RPMI7951 (cell line): ENCODE measurements at regions not wholly inside any gene's neighbourhood (a gene's known extent, or its start where the extent isn't known, plus 50 kb on each side); places are given as distances from the start of the nearest gene placed in this dataset.
A peak's percentile ranks its signal among the peaks of the same experiment; 100 is the strongest.

Experiments
- DNase-seq: peaks from one replicate; pipeline ENCODE4 v3.0.0-alpha.2; 2012; ENCODE audit warnings: low read depth

DNA sequence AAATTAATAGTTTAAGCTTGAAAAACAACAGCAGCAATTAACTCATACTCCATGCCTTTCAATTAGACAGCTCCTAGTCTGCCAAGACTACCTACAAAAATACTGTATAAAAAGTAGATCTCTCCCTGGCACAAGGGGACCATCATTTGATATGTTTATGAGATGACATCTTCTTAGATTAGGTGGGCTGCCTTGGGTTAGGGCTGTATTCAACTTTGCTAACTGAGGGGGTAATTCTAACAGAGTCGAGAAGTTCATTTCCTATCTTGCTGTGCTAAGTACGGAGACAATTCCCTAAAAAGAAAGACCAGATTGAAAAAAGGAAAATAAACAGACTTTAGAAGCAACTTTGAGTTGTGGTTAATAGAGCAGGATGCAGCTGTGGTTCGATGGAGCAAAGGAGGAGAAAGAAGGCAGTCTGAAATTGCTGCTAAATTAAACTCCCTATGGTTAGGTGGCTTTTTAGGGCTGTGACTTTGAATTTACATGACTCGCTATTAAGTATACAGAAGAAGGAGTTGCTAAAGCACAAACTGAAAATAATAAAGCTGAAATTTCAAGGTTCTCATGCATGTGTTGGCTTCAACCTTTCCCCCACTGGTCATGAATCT lies 75.4 kb downstream of the CDC7 start:
- no peak for DNase-seq

DNA sequence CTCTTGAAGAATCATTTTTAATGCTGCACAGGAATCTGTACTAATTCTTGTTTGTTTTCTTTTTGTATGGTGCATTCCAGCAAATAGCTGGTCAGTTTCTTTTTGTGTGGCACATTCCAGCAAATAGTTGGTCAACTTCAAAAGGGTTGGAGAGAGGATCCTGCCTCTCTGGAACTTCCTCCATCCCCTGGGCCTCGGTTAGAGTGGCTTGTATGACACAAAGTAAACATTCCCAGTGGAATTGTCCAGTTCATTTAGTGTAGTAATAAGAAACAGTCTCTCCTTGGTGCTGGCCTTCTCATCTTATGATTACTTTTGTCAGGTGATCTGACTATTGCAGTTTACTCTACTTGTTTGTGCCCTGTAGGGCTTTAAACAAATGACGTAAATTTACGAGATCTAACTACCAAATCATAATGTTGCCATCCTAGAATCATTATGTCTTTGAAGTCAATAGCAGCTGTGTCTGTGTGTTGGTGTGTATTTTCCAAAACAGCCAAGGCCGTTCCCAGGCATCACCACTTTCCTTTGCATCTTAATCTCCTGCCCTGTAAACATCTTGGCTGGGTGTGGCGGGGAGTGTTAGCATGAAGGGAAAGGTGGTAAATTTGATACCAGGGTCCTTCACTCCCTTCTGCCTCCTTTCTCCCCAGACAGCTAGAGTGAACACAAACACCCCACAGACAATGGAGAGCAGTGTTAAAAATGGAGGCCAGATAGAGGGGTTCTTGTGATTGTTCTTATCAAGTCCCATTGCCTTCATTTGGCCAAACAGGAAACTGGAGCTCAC lies 77.9 kb downstream of the CDC7 start:
- no peak for DNase-seq

DNA sequence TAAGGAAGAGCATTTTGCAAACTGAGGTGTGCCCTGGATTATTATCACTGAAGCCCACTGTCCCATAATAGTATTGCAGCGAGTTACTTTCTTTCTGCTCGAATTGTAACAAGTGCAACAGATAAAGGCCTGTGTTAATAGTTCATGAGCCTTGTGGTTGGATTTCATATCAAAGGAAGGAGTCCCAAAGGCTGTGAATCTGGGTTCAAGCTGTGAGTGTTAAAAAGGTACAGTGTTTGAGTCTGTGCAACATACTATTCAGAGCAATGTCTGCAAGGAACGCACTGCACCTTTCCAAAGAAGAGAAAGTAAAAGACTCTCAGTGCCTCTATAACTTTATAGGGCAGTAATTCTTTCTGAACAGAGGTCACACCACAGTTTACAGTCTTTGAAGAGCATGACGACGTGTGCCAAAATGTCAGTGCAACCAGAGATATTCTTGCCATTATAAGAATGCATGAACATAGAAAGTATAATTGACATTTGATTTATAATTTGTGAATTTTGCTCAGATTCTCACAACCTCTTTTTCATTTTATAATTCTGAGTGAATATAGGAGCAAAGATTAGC lies 79.1 kb downstream of the CDC7 start:
- DNase-seq, result no peak

DNA sequence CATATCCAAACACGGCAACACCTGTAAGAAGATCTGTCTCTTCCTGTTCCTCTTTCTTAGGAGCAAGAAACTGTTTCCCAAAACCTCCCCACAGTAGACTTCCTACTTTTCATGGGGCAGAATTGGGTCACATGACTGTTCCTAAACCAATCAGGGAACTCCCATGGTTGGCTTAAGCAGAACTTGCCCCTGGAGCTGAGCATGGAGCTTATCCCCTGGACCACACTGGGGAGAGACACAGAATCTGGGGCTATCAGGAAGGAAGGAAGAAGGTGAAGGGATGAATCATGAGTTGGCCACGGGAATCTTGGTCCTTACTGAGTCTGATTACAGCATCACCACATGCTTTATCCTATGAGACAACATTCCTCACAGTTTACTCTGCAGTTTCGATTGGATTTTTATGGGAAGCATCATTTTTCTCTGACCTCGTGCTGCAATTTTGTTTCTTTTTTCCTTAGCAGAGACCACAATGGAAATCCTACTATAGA lies 81.8 kb downstream of the CDC7 start:
- peak; percentile 76 for DNase-seq

DNA sequence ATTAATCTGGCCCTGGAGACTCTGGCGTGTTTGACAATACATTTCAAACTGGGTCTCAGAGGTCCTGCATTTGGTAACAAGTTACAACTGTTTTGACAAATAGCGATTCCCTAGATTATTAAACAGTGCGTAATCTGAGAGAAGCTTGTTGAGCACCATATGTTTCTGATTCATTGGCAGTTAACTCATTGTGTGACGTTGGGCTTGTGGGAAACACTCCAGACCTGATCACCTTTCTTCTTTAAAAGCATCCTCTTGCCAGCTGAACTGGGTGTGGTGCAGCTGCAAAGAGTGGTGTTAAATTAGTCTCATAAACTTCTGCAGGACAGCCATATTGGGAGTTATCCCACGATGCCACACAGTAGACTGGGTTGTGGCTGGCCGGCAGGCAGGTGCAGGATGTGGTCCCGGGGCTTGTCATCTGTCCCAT lies 82.7 kb downstream of the CDC7 start:
- DNase-seq, result peak; percentile 64

DNA sequence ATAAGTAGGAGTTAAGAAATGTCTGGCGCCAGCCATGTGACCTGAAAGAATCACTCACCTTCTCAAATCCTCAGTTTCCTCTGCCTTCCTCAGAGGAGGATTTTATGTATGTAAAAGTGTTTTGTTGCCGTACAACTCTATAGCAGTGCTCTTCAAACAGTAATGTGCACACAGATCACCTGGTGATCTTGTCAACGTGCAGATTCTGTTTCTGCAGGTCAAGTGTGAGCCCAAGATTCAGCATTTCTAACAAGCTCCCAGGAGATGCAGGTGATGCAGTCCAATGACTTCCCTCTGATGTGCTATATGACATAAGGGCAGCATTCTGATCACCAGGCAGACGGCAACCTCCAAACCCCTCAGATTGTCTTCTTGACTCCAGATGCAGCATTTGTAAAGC lies 83.7 kb downstream of the CDC7 start:
- DNase-seq, result no peak

DNA sequence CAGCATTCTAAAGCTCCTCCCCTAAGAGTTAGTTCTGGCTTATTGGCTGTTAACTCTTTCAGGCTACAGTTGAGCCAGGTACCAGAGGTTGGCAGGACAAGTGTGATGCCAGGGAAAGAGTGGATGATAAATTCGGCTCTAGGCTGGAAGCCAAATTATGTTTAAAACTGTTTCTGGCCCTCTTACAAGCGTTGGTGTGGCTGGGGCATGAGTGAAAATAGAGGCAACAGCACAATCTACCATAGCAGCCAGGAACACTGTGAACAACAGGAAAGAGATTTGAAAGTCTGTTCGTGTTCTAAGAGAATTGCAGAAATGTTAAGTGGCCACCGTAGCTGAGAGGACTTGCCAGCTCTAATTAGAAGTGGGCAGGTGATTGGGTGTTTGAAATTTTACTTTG lies 84.2 kb downstream of the CDC7 start:
- DNase-seq, result no peak

DNA sequence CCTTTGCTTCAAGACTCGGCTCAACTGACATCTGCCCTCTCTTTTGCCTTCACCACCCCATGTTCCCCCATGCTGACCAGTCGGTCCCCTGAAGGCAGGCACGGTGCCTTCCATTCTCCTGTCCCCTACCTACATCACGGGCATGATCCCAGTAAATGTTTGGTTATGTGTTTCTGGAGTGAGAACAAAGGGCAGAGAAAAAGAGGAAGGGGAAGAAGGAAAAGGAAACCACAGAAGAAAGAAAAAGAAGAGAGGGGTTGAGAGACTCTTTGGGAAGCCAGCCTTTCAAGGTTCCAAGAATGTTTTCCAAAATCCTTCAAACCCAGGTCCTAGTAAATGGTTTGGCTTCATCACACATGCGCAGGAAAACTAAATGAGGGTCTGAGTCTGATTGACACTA lies 84.9 kb downstream of the CDC7 start:
- DNase-seq, result no peak

DNA sequence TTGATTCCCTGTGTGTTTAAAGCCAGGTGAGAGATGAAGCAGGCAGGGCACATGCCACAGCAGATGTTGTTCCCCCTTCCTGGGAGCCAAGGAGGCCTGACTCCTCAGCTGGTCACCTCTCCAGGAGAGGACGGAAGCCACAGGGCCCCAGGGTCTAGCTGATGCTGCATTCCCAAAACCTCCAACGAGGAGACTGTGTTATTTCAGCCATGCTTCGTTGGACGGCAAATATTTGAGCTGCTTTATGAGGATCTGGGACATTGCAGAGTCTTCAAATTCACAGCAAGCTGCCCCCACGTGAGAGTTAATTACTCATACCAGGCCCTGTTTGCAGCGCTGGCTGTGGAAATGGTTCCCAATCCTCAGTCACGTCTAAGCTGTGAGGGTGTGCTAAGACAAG lies 85.3 kb downstream of the CDC7 start:
- no peak for DNase-seq

DNA sequence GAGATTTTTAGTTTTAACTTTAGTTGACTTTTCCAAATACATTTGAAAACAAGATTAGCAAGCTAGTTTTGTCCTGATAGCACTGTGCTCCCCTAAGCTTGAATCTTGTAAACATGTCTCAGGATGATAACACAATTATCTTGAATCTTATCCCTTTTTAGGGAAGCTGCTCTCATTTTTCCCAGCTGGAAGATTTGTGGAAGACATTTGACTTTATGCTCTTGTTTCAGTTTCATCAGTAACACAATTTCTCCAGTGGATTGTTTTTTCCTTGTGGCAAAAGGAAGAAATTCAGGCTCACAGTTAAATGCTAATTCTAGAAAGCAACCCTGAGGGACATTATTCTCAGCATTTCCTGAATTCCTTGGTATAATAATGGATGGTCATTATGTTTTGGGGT lies 88.8 kb downstream of the CDC7 start:
- no peak for DNase-seq

DNA sequence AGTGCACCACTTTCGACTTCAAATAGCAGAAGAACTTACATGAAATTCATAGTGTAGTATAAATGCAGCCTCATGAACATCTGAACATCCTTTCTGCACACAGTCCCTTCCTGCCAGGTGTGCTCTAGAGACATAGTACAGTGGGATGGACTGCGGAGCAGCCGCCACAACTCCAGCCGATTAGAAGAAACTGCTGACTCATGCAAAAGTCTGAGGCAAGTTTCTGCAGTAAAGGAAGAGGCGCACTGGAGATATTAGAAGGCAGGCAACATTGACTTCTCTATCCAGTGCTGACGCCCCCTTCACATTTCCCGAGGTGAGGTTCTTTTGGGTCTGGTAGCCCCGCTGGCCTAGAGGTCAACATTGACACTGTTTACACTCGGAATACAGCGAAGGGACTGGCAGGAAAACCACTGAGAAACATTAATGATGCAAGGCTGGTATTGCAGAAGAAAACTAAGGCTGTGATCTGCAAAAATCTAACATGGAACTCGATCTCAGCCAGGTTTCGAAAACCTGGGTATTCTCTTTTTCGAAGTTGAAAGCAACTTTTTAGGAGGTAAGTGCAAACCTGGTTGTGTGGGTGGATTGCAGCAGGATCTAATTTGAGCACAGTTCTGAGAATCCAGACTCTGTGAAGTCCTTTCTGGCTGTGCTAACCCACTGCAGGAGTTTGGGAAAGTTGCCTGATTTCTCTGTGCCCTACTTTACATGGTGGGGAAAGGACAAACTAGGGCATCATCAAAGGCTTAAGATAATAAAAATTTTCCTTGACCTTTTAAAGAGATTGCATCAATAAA lies 90.7 kb downstream of the CDC7 start:
- DNase-seq, result no peak

DNA sequence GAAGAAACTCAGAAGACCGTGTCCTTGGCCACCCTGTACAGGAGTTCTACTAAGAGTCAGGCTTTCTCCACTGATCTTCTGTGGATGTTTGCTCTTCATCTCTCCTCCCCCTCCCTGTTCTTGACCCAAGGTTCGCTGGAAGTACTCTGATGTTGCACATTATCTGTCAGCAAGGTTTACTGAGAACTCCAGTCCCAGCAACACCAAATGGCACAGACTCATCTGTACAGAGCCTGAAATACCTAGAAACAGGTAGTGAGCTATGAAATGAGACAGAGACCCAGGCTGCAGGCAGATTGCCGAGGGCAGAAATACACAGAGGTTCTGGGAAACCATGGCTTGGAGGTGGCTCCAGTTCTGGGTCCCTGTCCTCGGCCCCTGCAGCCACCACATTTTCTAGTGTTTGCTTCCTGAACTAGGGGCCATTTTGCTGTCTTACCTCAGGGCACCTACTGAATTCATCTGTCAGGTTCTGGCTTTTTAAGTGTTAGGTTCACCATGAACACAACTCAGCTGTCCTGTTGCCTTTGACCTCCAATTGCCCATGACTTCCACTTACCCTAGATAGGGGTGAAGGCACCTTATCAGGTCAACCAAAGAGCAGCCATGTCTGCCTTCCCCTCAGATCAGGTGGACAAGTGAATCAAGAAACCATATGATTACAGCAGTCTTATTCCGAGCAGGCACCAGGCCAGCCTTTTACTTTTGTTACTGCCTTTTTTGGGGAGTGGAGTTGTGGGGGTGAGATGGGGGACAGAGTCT lies 92.2 kb downstream of the CDC7 start:
- DNase-seq, result no peak

DNA sequence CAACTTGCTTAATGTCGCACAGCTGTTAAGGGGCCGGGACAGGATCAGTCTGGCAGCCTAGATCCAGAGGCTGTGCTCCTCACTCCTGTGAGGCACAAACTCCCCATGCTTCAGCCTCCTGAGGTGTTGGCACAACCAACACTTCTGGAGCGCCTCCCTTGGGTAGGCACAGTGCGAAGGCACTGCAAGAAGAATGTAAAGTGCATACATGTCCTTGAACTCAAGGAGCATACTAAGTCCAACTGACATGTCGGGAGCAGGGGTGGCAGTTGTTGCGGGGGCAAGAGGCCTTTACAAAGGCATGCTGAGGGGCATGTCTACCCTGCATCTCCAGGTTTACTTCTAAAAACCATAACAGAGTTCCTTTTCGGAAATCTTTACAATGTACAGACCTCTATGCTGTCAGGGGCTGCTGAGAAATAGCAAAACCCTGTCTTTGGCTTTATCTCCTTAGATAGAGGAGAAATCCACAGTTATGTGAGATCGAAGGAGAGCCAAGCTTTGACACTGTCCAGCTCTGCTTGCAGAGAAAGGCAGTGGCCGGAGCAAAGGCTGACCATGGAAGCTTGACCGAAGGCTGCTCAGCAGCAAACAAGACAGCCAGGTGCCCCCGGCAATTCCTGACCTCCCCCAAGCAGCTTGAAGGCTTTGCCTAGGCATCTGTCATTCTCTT lies 93.9 kb downstream of the CDC7 start:
- no peak for DNase-seq

DNA sequence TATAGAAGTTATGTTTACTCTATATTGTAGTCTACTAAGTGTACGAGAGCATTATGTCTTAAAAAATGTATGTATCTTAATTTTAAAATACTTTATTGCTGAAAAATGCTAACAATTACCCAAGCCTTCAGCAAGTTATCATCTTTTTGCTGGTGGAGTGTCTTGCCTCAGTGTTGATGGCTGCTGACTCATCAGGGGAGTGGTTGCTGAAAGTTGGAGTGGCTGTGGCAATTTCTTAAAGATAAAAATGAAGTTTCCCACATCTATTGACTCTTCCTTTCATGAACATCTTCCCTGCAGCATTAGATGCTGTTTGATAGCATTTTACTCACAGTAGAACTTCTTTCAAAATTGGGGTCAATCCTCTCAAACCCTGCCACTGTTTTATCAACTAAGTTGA lies 95.8 kb downstream of the CDC7 start:
- DNase-seq, result peak; percentile 13

DNA sequence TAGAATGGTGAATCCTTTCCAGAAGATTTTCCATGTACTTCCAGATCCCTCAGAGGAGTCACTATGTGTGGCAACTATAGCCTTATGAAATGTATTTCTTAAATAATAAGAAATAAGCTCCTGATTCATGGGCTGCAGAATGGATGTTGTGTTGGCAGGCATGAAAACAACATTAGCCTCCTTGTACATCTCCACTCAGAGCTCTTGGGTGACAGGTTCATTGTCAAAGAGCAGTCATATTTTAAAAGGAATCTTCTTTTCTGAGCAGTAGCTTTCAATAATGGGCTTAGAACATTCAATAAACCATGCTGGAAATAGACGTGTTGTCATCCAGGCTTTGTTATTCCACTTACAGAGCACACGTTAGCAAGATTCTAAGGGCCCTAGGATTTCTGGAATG lies 96.6 kb downstream of the CDC7 start:
- no peak for DNase-seq

DNA sequence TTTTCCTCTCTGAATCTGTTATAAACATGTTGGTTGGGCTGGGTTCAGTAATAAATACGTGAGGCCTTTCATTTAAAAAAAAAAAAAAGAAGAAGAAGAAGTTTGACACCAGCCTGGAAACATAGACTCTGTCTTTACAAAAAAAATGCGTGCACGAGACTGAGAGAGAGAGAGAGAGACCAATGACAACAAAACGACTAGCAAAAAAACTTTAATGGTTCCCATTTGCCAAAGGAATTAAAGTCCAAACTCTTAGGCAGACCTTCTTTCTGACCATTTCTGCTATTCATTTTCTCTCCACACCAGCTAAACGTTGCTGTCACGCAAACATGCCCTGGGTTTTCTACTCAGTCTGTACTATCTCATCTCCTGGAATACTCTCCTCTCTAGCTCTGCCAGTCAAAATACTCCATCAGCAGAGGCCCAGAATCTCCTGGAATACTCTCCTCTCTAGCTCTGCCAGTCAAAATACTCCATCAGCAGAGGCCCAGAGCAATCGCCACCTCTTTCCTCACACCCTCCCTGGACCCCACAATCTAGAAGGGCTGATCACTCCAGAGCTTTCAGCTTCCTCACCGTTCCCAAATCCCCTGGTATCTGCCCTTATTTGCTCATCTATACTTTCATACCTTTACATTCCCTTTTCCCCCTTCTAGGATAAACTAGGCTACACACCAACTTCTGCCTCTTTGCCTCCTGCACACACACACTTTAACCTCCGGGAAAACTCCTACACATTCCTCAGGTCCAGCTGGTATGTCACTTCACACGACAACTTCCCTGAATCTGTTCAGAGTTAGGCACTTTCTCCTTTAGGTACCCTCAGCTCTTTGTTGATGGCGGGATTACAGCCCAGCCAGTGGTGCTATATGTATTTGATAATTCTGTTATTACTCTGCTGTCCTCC lies 100.0 kb downstream of the CDC7 start:
- DNase-seq, result no peak

DNA sequence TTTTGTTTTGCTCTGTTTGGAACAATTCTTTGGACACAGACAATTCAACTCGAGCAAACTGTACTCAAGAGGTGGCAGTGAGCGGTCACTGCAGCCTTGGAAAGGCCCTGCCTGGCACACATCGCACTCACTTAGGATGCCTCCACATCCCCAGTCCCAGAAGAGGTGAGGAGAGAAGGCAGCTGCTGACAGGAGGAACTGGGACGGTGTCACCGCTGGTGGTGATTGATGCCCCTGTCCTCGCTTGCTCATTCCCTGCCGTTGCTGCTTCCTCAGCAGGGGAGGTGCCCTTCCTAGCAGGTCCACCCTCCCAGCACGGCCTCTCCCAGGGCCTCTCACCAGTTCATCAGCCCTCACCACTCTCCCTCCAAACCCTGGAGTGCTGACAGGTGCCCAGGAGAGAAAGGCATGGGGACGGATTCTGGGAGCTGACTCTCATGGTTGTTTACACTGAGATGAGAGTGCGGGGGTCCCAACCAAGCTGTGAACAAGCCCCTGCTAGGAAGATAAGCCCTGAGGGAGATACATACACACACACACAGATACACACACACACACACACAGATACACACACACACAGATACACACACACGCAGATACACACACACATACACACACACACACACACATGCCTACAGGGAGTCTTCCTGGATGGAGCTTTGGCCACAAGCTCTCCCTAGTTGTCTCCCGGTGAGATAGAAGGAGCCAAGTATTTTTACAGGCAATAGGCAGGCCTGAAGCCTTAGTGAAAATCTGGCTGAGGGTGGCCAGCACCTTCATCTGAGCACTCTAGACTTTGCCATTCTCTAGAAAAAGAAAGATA lies 101.1 kb downstream of the CDC7 start:
- DNase-seq, result no peak

DNA sequence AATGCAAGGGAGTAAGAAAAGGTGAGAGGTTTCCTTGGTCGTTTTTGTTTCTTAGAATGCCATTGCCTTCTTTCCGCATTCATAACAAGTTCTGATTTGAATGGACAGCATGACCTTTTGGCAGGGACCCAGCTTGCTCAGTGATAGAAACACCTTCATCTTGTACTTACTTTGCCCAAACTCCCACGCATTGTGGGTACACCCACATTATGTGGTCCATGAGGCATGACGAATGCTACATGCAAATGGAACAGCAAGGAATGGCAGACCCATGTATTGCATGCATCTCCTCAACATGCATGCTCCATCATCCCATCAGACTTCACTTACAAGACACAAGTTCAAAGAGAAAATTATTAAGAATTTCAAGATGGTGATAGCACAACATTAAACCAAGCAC lies 102.8 kb downstream of the CDC7 start:
- DNase-seq, result no peak

DNA sequence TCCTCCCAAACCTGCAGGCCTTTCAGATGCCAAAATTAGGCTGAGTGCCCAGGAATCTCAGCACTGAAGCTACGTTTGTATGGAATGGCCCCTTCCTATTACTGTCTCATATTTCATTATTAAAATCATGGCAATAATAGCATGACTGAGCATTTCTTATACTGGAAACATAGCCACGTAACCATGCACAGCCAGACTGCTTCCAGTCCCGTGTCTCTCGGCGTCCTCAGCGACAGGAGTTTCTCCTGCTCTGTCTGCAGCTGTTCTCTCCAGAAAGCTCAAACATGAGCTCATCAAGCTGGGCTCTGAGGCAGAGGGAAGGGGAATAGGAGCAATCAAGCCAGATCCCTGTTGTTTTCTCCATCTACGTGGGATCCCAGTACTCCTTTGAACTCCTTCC lies 104.0 kb downstream of the CDC7 start:
- DNase-seq, result no peak
